ENCODE measurements at regions not wholly inside any gene's neighbourhood (a gene's known extent, or its start where the extent isn't known, plus 50 kb on each side); places are given as distances from the start of the nearest gene placed in this dataset.
"Not testable (repeated sequence)": the region's sequence is repeated elsewhere in the genome, so short reads cannot be mapped to it uniquely, and the experiment has no call there.

- H3K27me3 Mint-ChIP-seq = no peaks in the 10 kb centered on the region
- H3K9me3 Mint-ChIP-seq = peaks cover 0 to 9% of the 10 kb centered on the region in 2 donors
- no peaks in the 10 kb centered on the region for H3K4me1 Mint-ChIP-seq (ENCODE audit: low read depth in 2 of 2)
- DNase-seq (no peak), ATAC-seq (replicated peaks) (no peak)
- no peaks in the 10 kb centered on the region for H3K36me3 Mint-ChIP-seq (ENCODE audit: insufficient read depth)
- H3K4me3 Mint-ChIP-seq = no peak overlapping the region
- no peak overlapping the region for H3K27ac Mint-ChIP-seq
These were observed 136.0 kb downstream of the NKX6-1 start for GRCh38 chr4:84362896-84363655.

DNA sequence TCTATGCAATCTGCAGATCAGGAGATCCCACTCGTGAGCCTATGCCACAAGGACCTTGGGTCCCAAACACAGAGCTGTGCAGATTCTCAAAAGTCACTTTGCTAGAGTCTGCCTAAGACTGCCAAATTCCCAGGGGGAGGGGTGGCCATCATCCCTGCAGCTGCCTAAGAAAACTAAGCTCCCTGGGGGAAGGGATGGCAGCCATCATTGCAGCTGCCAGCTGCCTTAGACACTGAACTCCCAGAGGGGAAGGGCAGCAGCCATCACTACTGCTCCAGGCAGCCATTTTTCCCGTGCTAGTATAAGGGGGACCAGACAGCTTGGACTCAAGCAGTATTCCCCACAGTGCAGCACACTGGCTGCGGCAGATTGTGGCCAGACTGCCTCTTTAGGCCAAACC, 156.9 kb downstream of the NKX6-1 start:
- H3K4me1 Mint-ChIP-seq (ENCODE audit: low read depth in 2 of 2) = no peaks in the 10 kb centered on the region
- peaks cover 13 to 29% of the 10 kb centered on the region in 2 donors for H3K9me3 Mint-ChIP-seq
- H3K27ac Mint-ChIP-seq = no peak overlapping the region
- no peaks in the 10 kb centered on the region for H3K36me3 Mint-ChIP-seq (ENCODE audit: insufficient read depth)
- DNase-seq (no peak), ATAC-seq (replicated peaks) (no peak)
- H3K27me3 Mint-ChIP-seq = no peaks in the 10 kb centered on the region
- no peak overlapping the region for H3K4me3 Mint-ChIP-seq

DNA sequence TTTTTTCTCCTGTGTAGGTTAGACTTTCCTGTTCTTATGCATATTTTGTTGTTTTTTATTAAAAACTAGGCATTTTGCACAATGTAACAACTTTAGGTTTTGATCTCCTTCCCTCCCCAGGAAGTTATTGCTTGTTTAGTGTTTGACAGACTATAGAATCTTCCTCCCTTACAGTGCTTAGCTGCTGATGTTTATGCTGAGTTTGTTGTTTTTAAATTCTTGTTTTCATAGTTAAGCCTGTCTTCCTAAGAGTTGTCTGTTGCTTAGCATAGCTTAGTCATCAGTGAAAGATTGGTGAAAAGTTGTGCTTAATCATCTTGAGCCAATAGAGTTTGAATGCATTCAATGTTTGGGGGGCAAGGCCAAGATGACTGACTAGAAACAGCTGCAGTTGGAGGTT, 157.5 kb downstream of the NKX6-1 start:
- Mint-ChIP-seq H3K4me3 (no peak overlapping the region), H3K4me1 (ENCODE audit: low read depth in 2 of 2) (no peaks in the 10 kb centered on the region), H3K36me3 (ENCODE audit: insufficient read depth) (no peaks in the 10 kb centered on the region), H3K27me3 (no peaks in the 10 kb centered on the region), H3K27ac (no peak overlapping the region), H3K9me3 (peaks cover 14 to 29% of the 10 kb centered on the region in 2 donors)
- DNase-seq (no peak), ATAC-seq (replicated peaks) (no peak)

- ATAC-seq (replicated peaks) (no peak), DNase-seq (no peak)
- H3K4me3 Mint-ChIP-seq = no peak overlapping the region
- no peaks in the 10 kb centered on the region for H3K27me3 Mint-ChIP-seq
- H3K4me1 Mint-ChIP-seq (ENCODE audit: low read depth in 2 of 2) = no peaks in the 10 kb centered on the region
- H3K27ac Mint-ChIP-seq = no peak overlapping the region
- peaks cover 9 to 28% of the 10 kb centered on the region in 2 donors for H3K9me3 Mint-ChIP-seq
- H3K36me3 Mint-ChIP-seq (ENCODE audit: insufficient read depth) = no peaks in the 10 kb centered on the region
These were observed 160.7 kb downstream of the NKX6-1 start for GRCh38 chr4:84338367-84338766.

- H3K4me3 Mint-ChIP-seq = no peak overlapping the region
- H3K36me3 Mint-ChIP-seq (ENCODE audit: insufficient read depth) = no peaks in the 10 kb centered on the region
- H3K9me3 Mint-ChIP-seq = peaks cover 7 to 23% of the 10 kb centered on the region in 2 donors
- no peaks in the 10 kb centered on the region for H3K4me1 Mint-ChIP-seq (ENCODE audit: low read depth in 2 of 2)
- ATAC-seq (replicated peaks) (no peak), DNase-seq (no peak)
- H3K27me3 Mint-ChIP-seq = no peaks in the 10 kb centered on the region
- H3K27ac Mint-ChIP-seq = no peak overlapping the region
These were observed 162.0 kb downstream of the NKX6-1 start for GRCh38 chr4:84336964-84337705.

DNA sequence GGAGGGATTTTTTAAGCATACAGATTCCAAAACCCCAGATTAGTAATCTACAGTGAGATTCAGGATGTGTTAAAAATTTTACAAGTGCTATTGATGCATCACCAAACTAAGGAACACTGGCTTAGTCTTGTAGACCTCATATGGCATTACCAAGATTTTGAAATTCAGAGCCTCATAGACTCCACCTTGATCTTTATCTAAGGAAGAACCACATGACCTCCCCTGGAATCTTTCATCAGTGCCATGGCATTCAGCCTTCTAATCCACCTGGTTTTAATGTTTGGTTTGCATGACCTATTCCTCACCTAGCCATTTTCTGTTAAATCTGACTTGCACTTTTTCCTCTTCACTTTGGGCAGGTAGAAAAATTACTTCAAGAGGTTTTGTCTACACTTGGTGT, 171.6 kb downstream of the NKX6-1 start:
- ATAC-seq (replicated peaks) (no peak), DNase-seq (no peak)
- Mint-ChIP-seq H3K4me3 (no peak overlapping the region), H3K4me1 (ENCODE audit: low read depth in 2 of 2) (no peaks in the 10 kb centered on the region), H3K27me3 (no peaks in the 10 kb centered on the region), H3K9me3 (peaks cover 0 to 10% of the 10 kb centered on the region in 2 donors), H3K27ac (no peak overlapping the region), H3K36me3 (ENCODE audit: insufficient read depth) (no peaks in the 10 kb centered on the region)

DNA sequence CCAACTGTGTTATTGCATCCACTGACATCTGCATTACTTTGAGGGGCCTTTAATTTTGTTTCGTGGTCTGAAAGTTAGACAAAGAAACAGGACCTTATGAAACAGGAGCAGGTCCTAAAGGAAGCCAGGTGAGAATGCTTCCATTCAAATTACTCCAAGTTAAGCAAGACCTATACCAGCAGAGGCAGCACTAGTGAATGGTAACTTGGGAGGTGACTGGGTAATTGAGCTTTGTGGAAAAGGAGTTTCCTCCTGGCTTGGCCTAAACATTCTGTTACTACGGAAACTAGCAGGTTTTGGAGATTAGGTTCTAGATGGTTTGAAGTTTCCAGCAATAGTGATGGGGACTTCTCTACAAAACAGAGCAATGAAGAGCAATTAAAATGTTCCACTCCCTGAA, 173.5 kb downstream of the NKX6-1 start:
- no peaks in the 10 kb centered on the region for H3K36me3 Mint-ChIP-seq (ENCODE audit: insufficient read depth)
- H3K4me1 Mint-ChIP-seq (ENCODE audit: low read depth in 2 of 2) = no peaks in the 10 kb centered on the region
- no peaks in the 10 kb centered on the region for H3K27me3 Mint-ChIP-seq
- no peak for DNase-seq
- H3K4me3 Mint-ChIP-seq = no peak overlapping the region
- H3K9me3 Mint-ChIP-seq = peaks cover 0 to 22% of the 10 kb centered on the region in 2 donors
- H3K27ac Mint-ChIP-seq = no peak overlapping the region
- no peak for ATAC-seq (replicated peaks)

DNA sequence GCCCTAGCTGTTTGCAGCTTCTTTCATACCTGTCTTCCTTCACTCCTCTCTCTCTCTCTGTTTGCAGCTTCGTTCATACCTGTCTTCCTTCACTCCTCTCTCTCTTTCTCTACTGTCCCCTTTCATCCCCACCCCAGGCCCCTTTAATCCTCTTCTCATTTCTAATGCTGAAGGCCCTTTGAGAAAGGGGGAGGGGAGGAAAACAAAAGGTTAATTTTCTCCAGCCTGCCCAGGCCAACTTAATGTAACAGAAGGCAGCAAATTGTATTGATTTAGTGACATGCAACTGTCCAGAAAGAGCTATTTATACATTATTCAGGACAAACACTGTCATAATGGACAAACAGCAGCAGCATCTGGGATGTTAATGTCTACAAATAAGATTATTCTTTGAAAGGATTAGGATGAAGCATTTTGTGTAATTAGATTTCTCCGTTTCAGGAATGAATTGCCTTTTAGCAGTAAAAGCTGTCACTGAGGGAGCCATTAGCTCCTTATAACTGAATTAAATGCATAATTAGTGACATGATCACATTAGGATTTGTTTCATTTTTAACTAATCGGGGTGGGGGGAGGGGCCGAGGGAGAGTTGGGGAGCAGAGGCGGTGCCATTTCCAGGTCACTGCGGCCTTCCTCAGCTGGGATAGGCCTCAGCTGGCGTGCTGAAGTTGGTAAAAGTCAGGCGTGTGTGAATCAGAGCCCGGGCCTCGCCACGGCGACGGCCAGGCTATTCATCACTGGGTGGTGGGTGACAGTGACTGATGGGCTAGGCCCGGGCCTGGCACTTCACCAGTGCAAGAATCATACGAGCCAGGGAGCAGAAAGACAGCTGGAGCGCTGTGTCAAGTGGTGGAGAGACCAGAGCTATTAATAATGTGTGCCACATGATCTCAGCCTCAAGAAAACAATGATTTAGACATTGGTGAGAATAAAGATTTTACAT, 174.5 kb downstream of the NKX6-1 start:
- Mint-ChIP-seq H3K4me3 (no peak overlapping the region), H3K27ac (no peak overlapping the region), H3K27me3 (no peaks in the 10 kb centered on the region), H3K4me1 (ENCODE audit: low read depth in 2 of 2) (no peaks in the 10 kb centered on the region), H3K36me3 (ENCODE audit: insufficient read depth) (no peaks in the 10 kb centered on the region), H3K9me3 (peaks cover 0 to 22% of the 10 kb centered on the region in 2 donors)
- ATAC-seq (replicated peaks) = no peak
- DNase-seq = no peak

DNA sequence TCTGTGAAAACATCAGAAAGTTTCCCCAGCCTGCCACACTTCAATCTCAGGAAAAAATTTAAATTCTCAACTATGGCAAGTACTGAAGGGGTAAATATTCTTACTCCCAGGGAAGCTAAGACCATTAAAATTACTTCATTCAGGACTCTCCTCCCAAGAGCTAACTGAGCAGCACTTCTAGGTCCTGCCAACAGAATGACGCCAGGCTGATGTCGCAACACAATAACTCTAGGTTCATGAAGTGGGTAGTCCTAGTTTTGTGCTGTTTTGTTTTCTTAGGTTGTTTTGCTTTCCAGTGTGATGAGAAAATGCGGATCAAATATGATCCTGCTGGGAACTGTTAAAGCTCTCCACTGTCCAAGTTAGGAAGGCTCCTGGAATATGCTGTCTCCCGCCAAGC, 180.0 kb downstream of the NKX6-1 start:
- DNase-seq (no peak), ATAC-seq (replicated peaks) (no peak)
- H3K9me3 Mint-ChIP-seq = peaks cover 1 to 19% of the 10 kb centered on the region in 2 donors
- no peaks in the 10 kb centered on the region for H3K36me3 Mint-ChIP-seq (ENCODE audit: insufficient read depth)
- H3K4me1 Mint-ChIP-seq (ENCODE audit: low read depth in 2 of 2) = no peaks in the 10 kb centered on the region
- no peak overlapping the region for H3K4me3 Mint-ChIP-seq
- no peaks in the 10 kb centered on the region for H3K27me3 Mint-ChIP-seq
- no peak overlapping the region for H3K27ac Mint-ChIP-seq

GRCh38 chr4:84317513-84317912, 181.6 kb downstream of the NKX6-1 start:
- no peaks in the 10 kb centered on the region for H3K36me3 Mint-ChIP-seq (ENCODE audit: insufficient read depth)
- no peak overlapping the region for H3K27ac Mint-ChIP-seq
- DNase-seq = no peak
- H3K27me3 Mint-ChIP-seq = no peaks in the 10 kb centered on the region
- ATAC-seq (replicated peaks) = no peak
- no peak overlapping the region for H3K4me3 Mint-ChIP-seq
- H3K4me1 Mint-ChIP-seq (ENCODE audit: low read depth in 2 of 2) = no peaks in the 10 kb centered on the region
- H3K9me3 Mint-ChIP-seq = peaks cover 1 to 19% of the 10 kb centered on the region in 2 donors

DNA sequence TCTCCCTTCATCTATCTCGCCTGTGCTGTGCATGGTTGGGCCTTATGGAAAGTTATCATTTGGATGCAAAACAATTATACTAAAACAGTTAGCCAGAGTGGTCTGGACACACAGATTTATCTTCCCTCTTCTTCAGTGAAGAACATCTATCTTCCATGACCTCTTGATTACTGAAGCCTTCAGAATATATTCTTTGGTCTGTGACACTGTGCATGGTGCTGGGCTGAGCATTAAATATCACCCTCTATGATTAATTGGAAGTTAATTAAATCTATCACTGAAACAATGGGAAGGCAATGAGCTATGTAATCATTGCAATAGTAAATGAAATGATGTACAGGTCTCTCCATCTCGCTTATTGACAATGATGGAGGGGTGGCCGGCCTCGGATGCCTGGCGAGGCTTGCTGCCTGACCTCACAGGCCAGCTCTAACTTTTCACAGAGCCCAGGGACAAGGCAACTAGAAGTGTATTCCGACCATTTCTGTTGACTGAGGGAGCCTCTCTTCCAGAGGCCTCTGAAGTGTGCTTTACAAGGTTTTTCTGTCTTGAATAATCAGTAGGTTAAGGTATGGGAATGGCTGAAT, 186.6 kb downstream of the NKX6-1 start:
- Mint-ChIP-seq H3K9me3 (peaks cover 1 to 8% of the 10 kb centered on the region in 2 donors), H3K4me1 (ENCODE audit: low read depth in 2 of 2) (no peaks in the 10 kb centered on the region), H3K27ac (no peak overlapping the region), H3K27me3 (no peaks in the 10 kb centered on the region), H3K36me3 (ENCODE audit: insufficient read depth) (no peaks in the 10 kb centered on the region), H3K4me3 (no peak overlapping the region)
- DNase-seq (no peak), ATAC-seq (replicated peaks) (no peak)

DNA sequence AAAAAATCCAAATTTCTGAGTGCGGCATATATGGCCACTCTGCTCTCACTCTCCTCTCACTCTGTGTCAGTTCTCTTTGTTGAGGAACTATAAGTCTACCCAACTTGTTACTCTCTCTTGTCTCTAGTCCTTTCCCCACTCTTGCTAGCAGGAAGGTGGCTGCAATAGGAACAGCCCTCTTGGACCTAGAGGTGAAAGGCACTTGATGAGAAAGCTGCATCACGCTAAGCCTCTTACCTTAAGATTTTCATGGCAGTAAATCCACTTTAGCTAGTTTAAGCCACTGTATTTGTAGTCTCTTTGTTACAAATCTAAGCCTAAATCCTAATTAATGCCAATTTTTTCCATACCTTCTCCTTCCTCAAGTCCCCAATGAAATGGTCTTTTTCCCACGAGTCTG, 189.9 kb downstream of the NKX6-1 start:
- Mint-ChIP-seq H3K36me3 (ENCODE audit: insufficient read depth) (no peaks in the 10 kb centered on the region), H3K4me1 (ENCODE audit: low read depth in 2 of 2) (no peaks in the 10 kb centered on the region), H3K27me3 (no peaks in the 10 kb centered on the region), H3K4me3 (no peak overlapping the region), H3K27ac (no peak overlapping the region), H3K9me3 (no peaks in the 10 kb centered on the region)
- ATAC-seq (replicated peaks) = no peak
- no peak for DNase-seq

DNA sequence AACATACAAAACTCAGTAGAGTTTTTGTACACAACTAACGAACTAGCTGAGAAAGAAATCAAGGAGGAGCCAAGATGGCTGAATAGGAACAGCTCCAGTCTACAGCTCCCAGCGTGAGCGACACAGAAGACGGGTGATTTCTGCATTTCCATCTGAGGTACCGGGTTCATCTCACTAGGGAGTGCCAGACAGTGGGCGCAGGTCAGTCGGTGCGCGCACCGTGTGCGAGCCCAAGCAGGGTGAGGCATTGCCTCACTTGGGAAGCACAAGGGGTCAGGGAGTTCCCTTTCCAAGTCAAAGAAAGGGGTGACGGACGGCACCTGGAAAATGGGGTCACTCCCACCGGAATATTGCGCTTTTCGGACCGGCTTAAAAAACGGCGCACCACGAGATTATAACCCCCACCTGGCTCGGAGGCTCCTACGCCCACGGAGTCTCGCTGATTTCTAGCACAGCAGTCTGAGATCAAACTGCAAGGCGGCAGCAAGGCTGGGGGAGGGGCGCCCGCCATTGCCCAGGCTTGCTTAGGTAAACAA, 200.3 kb downstream of the NKX6-1 start:
- not testable (repeated sequence) for H3K36me3 Mint-ChIP-seq (ENCODE audit: insufficient read depth); H3K4me3 Mint-ChIP-seq; H3K27me3 Mint-ChIP-seq; ATAC-seq (replicated peaks); H3K9me3 Mint-ChIP-seq; H3K4me1 Mint-ChIP-seq (ENCODE audit: low read depth in 2 of 2); DNase-seq; H3K27ac Mint-ChIP-seq
